GM13977 (cell line): ENCODE measurements at regions not wholly inside any gene's neighbourhood (a gene's known extent, or its start where the extent isn't known, plus 50 kb on each side); places are given as distances from the start of the nearest gene placed in this dataset.

Experiments
- DNase-seq: peaks from one replicate; pipeline ENCODE4 v3.0.0; 2012; ENCODE audit warnings: low spot score
- CTCF ChIP-seq: IDR thresholded peaks from 2 replicates; pipeline ENCODE4 v1.5.1; 2012; ENCODE audit warnings: mild to moderate bottlenecking, control low read depth; ENCODE audit not compliant: insufficient read depth; ENCODE audit errors: extremely low read depth, missing control alignments
- in situ Hi-C: fragments of 300-500 bp; cut with MboI; formaldehyde crosslinking; loops from one replicate; pipeline ENCODE4 v1.12.0; 2022; ENCODE audit warnings: low sequenced_read_pairs, low pct_unique_long_range_greater_than_20kb, mixed read lengths, inconsistent platforms; ENCODE audit not compliant: unreplicated experiment

- DNase-seq: no peak
- in situ Hi-C loops: no loop called here
- TF ChIP-seq CTCF: no peak
Observed at GRCh38 chr4:156456830-156457229, 503.2 kb upstream of the CTSO start.

GRCh38 chr4:156443488-156443887 is 489.8 kb upstream of the CTSO start:
- in situ Hi-C loops: no loop called here
- no peak for DNase-seq
- TF ChIP-seq CTCF: no peak

- in situ Hi-C loops: no loop called here
- no peak for TF ChIP-seq CTCF
- no peak for DNase-seq
Observed at GRCh38 chr4:156442912-156443311, 489.2 kb upstream of the CTSO start.

- DNase-seq: no peak
- no peak for TF ChIP-seq CTCF
- in situ Hi-C loops: no loop called here
Observed at GRCh38 chr4:156439576-156440200, 486.0 kb upstream of the CTSO start.

- no peak for DNase-seq
- TF ChIP-seq CTCF: no peak
- in situ Hi-C loops: no loop called here
Observed at GRCh38 chr4:156437666-156438065, 484.0 kb upstream of the CTSO start.

- in situ Hi-C loops: no loop called here
- TF ChIP-seq CTCF: no peak
- no peak for DNase-seq
Observed at GRCh38 chr4:156422576-156422975, 468.9 kb upstream of the CTSO start.

GRCh38 chr4:156420623-156421022 is 467.0 kb upstream of the CTSO start:
- DNase-seq: no peak
- no peak for TF ChIP-seq CTCF
- in situ Hi-C loops: no loop called here
